ENCODE measurements at regions not wholly inside any gene's neighbourhood (a gene's known extent, or its start where the extent isn't known, plus 50 kb on each side); places are given as distances from the start of the nearest gene placed in this dataset.

GRCh38 chr6:140436023-140436811, 1061.8 kb upstream of the CITED2 start:
- H3K4me3 ChIP-seq (ENCODE audit: low read depth, low read length): no peak overlapping the region
- no peak for TF ChIP-seq CTCF (IDR thresholded peaks at IDR 0.05; ENCODE audit: insufficient read depth, low read length)
- peak; percentile 71 for DNase-seq (ENCODE audit: low read depth)

- no peak overlapping the region for H3K4me3 ChIP-seq (ENCODE audit: low read depth, low read length)
- TF ChIP-seq CTCF (IDR thresholded peaks at IDR 0.05; ENCODE audit: insufficient read depth, low read length): no peak
- DNase-seq (ENCODE audit: low read depth): no peak
Measured at GRCh38 chr6:140434761-140435160, 1060.3 kb upstream of the CITED2 start.

- H3K4me3 ChIP-seq (ENCODE audit: low read depth, low read length): no peak overlapping the region
- no peak for TF ChIP-seq CTCF (IDR thresholded peaks at IDR 0.05; ENCODE audit: insufficient read depth, low read length)
- no peak for DNase-seq (ENCODE audit: low read depth)
Measured at GRCh38 chr6:140433072-140433471, 1058.6 kb upstream of the CITED2 start.

GRCh38 chr6:140427842-140428241, 1053.4 kb upstream of the CITED2 start:
- TF ChIP-seq CTCF (IDR thresholded peaks at IDR 0.05; ENCODE audit: insufficient read depth, low read length): no peak

GRCh38 chr6:140414966-140415620, 1040.6 kb upstream of the CITED2 start:
- no peak overlapping the region for H3K4me3 ChIP-seq (ENCODE audit: low read depth, low read length)
- DNase-seq (ENCODE audit: low read depth): no peak
- TF ChIP-seq CTCF (IDR thresholded peaks at IDR 0.05; ENCODE audit: insufficient read depth, low read length): no peak

More at GRCh38 chr6:140427842-140428241, 1053.4 kb upstream of the CITED2 start:
- no peak overlapping the region for H3K4me3 ChIP-seq (ENCODE audit: low read depth, low read length)
- DNase-seq (ENCODE audit: low read depth): no peak

GRCh38 chr6:140403020-140403419, 1028.6 kb upstream of the CITED2 start:
- TF ChIP-seq CTCF (IDR thresholded peaks at IDR 0.05; ENCODE audit: insufficient read depth, low read length): no peak
- DNase-seq (ENCODE audit: low read depth): no peak
- no peak overlapping the region for H3K4me3 ChIP-seq (ENCODE audit: low read depth, low read length)
